22Rv1 (cell line): ENCODE measurements at regions not wholly inside any gene's neighbourhood (a gene's known extent, or its start where the extent isn't known, plus 50 kb on each side); places are given as distances from the start of the nearest gene placed in this dataset.

Experiments used
- ZFX ChIP-seq: fragments of 450-650 bp; IDR thresholded peaks from 2 replicates; pipeline ENCODE4 v1.6.1; 2017; ENCODE audit warnings: antibody characterized with exemption, borderline replicate concordance
- TF ChIP-seq, protein P1 (sequence below): fragments of 450-650 bp; IDR thresholded peaks from 2 replicates; pipeline ENCODE4 v1.5.1; 2017; ENCODE audit warnings: mild to moderate bottlenecking

GRCh38 chr7:84250452-84250851 is 55.9 kb upstream of the SEMA3A start:
- TF ChIP-seq, protein P1, sequence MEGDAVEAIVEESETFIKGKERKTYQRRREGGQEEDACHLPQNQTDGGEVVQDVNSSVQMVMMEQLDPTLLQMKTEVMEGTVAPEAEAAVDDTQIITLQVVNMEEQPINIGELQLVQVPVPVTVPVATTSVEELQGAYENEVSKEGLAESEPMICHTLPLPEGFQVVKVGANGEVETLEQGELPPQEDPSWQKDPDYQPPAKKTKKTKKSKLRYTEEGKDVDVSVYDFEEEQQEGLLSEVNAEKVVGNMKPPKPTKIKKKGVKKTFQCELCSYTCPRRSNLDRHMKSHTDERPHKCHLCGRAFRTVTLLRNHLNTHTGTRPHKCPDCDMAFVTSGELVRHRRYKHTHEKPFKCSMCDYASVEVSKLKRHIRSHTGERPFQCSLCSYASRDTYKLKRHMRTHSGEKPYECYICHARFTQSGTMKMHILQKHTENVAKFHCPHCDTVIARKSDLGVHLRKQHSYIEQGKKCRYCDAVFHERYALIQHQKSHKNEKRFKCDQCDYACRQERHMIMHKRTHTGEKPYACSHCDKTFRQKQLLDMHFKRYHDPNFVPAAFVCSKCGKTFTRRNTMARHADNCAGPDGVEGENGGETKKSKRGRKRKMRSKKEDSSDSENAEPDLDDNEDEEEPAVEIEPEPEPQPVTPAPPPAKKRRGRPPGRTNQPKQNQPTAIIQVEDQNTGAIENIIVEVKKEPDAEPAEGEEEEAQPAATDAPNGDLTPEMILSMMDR: no peak
- no peak for TF ChIP-seq ZFX
